ENCODE measurements at regions not wholly inside any gene's neighbourhood (a gene's known extent, or its start where the extent isn't known, plus 50 kb on each side); places are given as distances from the start of the nearest gene placed in this dataset.
A peak's percentile ranks its signal among the peaks of the same experiment; 100 is the strongest.

DNA sequence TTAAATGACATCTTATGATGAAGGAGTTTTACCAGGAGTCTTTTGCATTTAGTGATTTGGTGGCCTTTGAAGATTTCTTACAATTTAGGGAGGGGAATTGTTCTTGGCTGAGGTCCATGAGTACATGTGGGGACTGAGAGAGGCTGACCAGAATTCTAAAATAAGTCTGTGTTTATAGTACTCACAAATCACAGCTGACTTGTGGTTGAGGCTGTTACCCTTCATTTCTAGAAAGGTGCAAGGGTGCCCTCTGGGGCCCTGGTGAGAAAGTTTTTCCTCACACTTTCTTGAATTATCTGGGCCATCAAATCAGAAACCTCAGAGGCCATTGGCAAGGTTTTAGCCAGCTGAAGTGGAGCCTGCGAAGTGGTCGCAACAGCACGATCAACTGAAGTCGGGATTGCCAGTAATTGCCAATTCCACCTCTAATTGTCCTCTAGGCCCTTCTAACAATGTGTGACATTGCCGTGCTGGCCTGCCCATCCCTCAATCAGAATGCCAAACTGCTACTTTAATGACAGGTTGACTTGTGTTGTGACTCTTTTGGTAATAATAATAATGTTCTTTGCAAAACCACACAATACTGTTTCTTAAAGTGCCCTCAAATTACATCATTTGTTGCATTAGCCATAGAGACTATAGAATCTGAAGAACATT, 221.6 kb downstream of the OGFRL1 start:
- Mint-ChIP-seq H3K27me3 (peaks cover 6% of the 10 kb centered on the region), H3K4me1 (peaks cover 4% of the 10 kb centered on the region), H3K9me3 (ENCODE audit: insufficient read depth) (no peaks in the 10 kb centered on the region), H3K27ac (no peak overlapping the region), H3K4me3 (no peak overlapping the region)
- TF ChIP-seq, protein P1, sequence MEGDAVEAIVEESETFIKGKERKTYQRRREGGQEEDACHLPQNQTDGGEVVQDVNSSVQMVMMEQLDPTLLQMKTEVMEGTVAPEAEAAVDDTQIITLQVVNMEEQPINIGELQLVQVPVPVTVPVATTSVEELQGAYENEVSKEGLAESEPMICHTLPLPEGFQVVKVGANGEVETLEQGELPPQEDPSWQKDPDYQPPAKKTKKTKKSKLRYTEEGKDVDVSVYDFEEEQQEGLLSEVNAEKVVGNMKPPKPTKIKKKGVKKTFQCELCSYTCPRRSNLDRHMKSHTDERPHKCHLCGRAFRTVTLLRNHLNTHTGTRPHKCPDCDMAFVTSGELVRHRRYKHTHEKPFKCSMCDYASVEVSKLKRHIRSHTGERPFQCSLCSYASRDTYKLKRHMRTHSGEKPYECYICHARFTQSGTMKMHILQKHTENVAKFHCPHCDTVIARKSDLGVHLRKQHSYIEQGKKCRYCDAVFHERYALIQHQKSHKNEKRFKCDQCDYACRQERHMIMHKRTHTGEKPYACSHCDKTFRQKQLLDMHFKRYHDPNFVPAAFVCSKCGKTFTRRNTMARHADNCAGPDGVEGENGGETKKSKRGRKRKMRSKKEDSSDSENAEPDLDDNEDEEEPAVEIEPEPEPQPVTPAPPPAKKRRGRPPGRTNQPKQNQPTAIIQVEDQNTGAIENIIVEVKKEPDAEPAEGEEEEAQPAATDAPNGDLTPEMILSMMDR (IDR thresholded peaks at IDR 0.05), result peak; percentile 58
- TF ChIP-seq EZH2 (IDR thresholded peaks at IDR 0.05; ENCODE audit: borderline replicate concordance, insufficient read depth, low read depth, low read length, poor library complexity, severe bottlenecking), result no peak
- H3K36me3 ChIP-seq (replicated peaks in 1 of 2; ENCODE audit: control extremely low read depth in 1 of 2, control insufficient read depth in 1 of 2, extremely low read depth in 1 of 2, insufficient read depth in 2 of 2, low read length in 1 of 2), result no peaks in the 10 kb centered on the region
- intact Hi-C loops (cut with micrococcal nuclease), result loop anchor here (10.0 kb wide), 1 partner anchor 315 kb away; no protein-coding TSS in a partner anchor
- no peak overlapping the region for H2AFZ ChIP-seq (ENCODE audit: insufficient read depth, low read depth, low read length, poor library complexity, severe bottlenecking)
- no peaks in the 10 kb centered on the region for H3K9me3 ChIP-seq (ENCODE audit: control extremely low read depth in 1 of 3, control insufficient read depth in 2 of 3, insufficient read depth in 1 of 3, low read length in 2 of 3)
- H4K20me1 ChIP-seq (ENCODE audit: control insufficient read depth, insufficient read depth, low read length, poor library complexity, severe bottlenecking), result no peaks in the 10 kb centered on the region
- 70% methylated on average over 3 of the region's 5 CpGs for whole genome bisulfite sequencing (ENCODE audit: insufficient coverage)
- no peak for ATAC-seq (ENCODE audit: low read depth)
- peak; percentile 62 for DNase-seq
- POLR2A ChIA-PET, result no interaction called here
- H3K27me3 ChIP-seq (replicated peaks in 1 of 4; ENCODE audit: control extremely low read depth in 1 of 4, control insufficient read depth in 3 of 4, insufficient read depth in 4 of 4, low read length in 3 of 4), result no peaks in the 10 kb centered on the region
- H3K79me2 ChIP-seq (ENCODE audit: control insufficient read depth, insufficient read depth, low read length), result no peaks in the 10 kb centered on the region
- no peak overlapping the region for H3K4me3 ChIP-seq (ENCODE audit: control extremely low read depth in 1 of 5, extremely low read depth in 1 of 5, insufficient read depth in 1 of 5, low read depth in 2 of 5, low read length in 4 of 5)
- CTCF ChIA-PET, result interaction anchor here (1.0 to 8.4 kb wide), 9 partner anchors 10 to 323 kb away, joined by 3 to 68 read pairs (median 6); no protein-coding TSS in a partner anchor
- no peaks in the 10 kb centered on the region for H3K4me1 ChIP-seq (ENCODE audit: control insufficient read depth in 2 of 2, insufficient read depth in 2 of 2, low read length in 2 of 2)
- no peak overlapping the region for H3K9ac ChIP-seq (ENCODE audit: low read length)
- H3K27ac ChIP-seq (ENCODE audit: low read length in 2 of 2), result no peak overlapping the region
- H3K4me2 ChIP-seq (replicated peaks; ENCODE audit: low read depth, low read length, poor library complexity, severe bottlenecking), result no peak overlapping the region

DNA sequence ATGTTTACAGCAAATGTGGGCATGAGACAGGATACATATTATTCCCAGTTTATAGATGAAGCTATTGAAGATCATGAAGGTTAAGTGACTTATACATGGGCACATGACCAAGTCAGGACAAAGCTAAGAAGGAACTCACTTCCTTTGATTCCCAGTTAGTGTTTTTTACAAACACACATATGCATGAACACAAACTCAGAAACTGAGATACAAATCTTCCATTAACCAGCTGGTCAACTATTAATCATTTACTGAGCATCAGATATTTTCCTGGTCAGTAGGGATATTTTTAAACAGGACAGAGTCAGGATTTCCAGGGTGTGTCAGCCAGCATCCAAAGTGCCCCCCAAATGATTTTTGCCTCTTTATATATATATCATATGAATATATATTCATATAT, 222.2 kb downstream of the OGFRL1 start:
- Histone ChIP-seq H3K4me3 (ENCODE audit: control extremely low read depth in 1 of 5, extremely low read depth in 1 of 5, insufficient read depth in 1 of 5, low read depth in 2 of 5, low read length in 4 of 5) (no peak overlapping the region), H2AFZ (ENCODE audit: insufficient read depth, low read depth, low read length, poor library complexity, severe bottlenecking) (no peak overlapping the region), H3K4me2 (replicated peaks; ENCODE audit: low read depth, low read length, poor library complexity, severe bottlenecking) (no peak overlapping the region), H3K27ac (ENCODE audit: low read length in 2 of 2) (no peak overlapping the region), H4K20me1 (ENCODE audit: control insufficient read depth, insufficient read depth, low read length, poor library complexity, severe bottlenecking) (no peaks in the 10 kb centered on the region), H3K36me3 (replicated peaks in 1 of 2; ENCODE audit: control extremely low read depth in 1 of 2, control insufficient read depth in 1 of 2, extremely low read depth in 1 of 2, insufficient read depth in 2 of 2, low read length in 1 of 2) (no peaks in the 10 kb centered on the region), H3K79me2 (ENCODE audit: control insufficient read depth, insufficient read depth, low read length) (no peaks in the 10 kb centered on the region), H3K9me3 (ENCODE audit: control extremely low read depth in 1 of 3, control insufficient read depth in 2 of 3, insufficient read depth in 1 of 3, low read length in 2 of 3) (no peaks in the 10 kb centered on the region), H3K27me3 (replicated peaks in 1 of 4; ENCODE audit: control extremely low read depth in 1 of 4, control insufficient read depth in 3 of 4, insufficient read depth in 4 of 4, low read length in 3 of 4) (no peaks in the 10 kb centered on the region), H3K9ac (ENCODE audit: low read length) (no peak overlapping the region), H3K4me1 (ENCODE audit: control insufficient read depth in 2 of 2, insufficient read depth in 2 of 2, low read length in 2 of 2) (no peaks in the 10 kb centered on the region)
- H3K27ac Mint-ChIP-seq, result no peak overlapping the region
- no peaks in the 10 kb centered on the region for H3K9me3 Mint-ChIP-seq (ENCODE audit: insufficient read depth)
- TF ChIP-seq EZH2 (IDR thresholded peaks at IDR 0.05; ENCODE audit: borderline replicate concordance, insufficient read depth, low read depth, low read length, poor library complexity, severe bottlenecking), result no peak
- TF ChIP-seq, protein P1 (IDR thresholded peaks at IDR 0.05), result no peak
- ATAC-seq (ENCODE audit: low read depth), result no peak
- H3K27me3 Mint-ChIP-seq, result peaks cover 6% of the 10 kb centered on the region
- DNase-seq, result no peak
- ChIA-PET CTCF (interaction anchor here (1.2 to 8.4 kb wide), 4 partner anchors 22 to 324 kb away, joined by 3 to 68 read pairs (median 4); no protein-coding TSS in a partner anchor), POLR2A (no interaction called here)
- intact Hi-C loops (cut with micrococcal nuclease), result loop anchor here (10.0 kb wide), 1 partner anchor 316 kb away; no protein-coding TSS in a partner anchor
- H3K4me3 Mint-ChIP-seq, result no peak overlapping the region
- peaks cover 4% of the 10 kb centered on the region for H3K4me1 Mint-ChIP-seq
